Fibroblast of lung (primary cell): ENCODE measurements at regions not wholly inside any gene's neighbourhood (a gene's known extent, or its start where the extent isn't known, plus 50 kb on each side); places are given as distances from the start of the nearest gene placed in this dataset.

Experiments
- EZH2 ChIP-seq: IDR thresholded peaks from 2 replicates; pipeline ENCODE4 v1.5.1; 2012; ENCODE audit warnings: low read length, control low read depth, mild to moderate bottlenecking; ENCODE audit errors: missing control alignments
- TF ChIP-seq, protein P1 (sequence below), 2 donors: IDR thresholded peaks in 1 of 2; conservative IDR thresholded peaks in 1 of 2; 1 replicate in 1 of 2; 2 replicates in 1 of 2; pipeline ENCODE4 v1.5.1; 2011 to 2012; ENCODE audit warnings: low read length in 2 of 2, control low read depth in 1 of 2, inconsistent platforms in 1 of 2, low read depth in 1 of 2, mild to moderate bottlenecking in 1 of 2

- TF ChIP-seq, protein P1, sequence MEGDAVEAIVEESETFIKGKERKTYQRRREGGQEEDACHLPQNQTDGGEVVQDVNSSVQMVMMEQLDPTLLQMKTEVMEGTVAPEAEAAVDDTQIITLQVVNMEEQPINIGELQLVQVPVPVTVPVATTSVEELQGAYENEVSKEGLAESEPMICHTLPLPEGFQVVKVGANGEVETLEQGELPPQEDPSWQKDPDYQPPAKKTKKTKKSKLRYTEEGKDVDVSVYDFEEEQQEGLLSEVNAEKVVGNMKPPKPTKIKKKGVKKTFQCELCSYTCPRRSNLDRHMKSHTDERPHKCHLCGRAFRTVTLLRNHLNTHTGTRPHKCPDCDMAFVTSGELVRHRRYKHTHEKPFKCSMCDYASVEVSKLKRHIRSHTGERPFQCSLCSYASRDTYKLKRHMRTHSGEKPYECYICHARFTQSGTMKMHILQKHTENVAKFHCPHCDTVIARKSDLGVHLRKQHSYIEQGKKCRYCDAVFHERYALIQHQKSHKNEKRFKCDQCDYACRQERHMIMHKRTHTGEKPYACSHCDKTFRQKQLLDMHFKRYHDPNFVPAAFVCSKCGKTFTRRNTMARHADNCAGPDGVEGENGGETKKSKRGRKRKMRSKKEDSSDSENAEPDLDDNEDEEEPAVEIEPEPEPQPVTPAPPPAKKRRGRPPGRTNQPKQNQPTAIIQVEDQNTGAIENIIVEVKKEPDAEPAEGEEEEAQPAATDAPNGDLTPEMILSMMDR (conservative IDR thresholded peaks at IDR 0.05 in 1 of 2, IDR thresholded peaks at IDR 0.05 in 1 of 2; ENCODE audit: low read depth in 1 of 2, low read length in 2 of 2), result no peak
- no peak for TF ChIP-seq EZH2
Observed at GRCh38 chr4:179325181-179325580, 1882.9 kb upstream of the AGA start.
